ENCODE measurements at regions not wholly inside any gene's neighbourhood (a gene's known extent, or its start where the extent isn't known, plus 50 kb on each side); places are given as distances from the start of the nearest gene placed in this dataset.
A peak's percentile ranks its signal among the peaks of the same experiment; 100 is the strongest.

DNA sequence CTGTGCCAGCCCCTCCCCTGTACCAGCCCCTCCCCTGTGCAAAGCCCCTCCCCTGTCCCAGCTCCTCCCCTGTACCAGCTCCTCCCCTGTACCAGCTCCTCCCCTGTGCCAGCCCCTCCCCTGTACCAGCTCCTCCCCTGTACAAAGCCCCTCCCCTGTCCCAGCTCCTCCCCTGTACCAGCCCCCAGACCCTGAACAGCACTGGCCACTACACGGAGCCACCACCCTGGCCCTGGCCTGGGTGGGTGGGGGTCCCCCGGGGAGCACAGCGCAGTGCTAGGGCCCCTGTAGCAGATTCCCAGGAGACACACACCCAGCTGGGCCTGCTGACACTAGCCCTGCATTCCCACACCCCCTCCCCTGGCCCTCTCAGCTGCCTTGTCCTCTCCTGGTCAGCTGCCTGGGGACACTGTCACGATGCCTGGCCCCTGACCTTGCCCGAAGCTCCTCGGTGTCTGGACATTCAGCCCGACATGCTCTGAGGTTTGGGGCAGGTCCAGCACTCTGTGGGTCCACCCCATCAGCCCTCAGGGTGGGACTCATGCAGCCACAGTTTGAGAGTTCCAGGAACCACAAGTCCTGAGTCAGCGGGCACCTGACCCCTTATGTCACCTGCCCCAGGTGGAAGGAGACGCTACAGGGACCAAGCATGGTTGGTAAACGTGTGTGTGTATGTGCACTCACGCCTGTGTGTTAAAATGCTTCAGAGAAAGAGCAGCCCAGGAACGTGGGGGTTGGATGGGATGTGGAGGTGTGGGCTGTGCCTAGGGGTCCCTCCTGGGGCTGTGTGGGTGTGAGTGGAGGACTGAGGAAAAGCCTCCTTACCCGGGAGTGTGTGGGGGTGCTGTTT, 114.2 kb downstream of the METRNL start:
- TF ChIP-seq, protein P1, sequence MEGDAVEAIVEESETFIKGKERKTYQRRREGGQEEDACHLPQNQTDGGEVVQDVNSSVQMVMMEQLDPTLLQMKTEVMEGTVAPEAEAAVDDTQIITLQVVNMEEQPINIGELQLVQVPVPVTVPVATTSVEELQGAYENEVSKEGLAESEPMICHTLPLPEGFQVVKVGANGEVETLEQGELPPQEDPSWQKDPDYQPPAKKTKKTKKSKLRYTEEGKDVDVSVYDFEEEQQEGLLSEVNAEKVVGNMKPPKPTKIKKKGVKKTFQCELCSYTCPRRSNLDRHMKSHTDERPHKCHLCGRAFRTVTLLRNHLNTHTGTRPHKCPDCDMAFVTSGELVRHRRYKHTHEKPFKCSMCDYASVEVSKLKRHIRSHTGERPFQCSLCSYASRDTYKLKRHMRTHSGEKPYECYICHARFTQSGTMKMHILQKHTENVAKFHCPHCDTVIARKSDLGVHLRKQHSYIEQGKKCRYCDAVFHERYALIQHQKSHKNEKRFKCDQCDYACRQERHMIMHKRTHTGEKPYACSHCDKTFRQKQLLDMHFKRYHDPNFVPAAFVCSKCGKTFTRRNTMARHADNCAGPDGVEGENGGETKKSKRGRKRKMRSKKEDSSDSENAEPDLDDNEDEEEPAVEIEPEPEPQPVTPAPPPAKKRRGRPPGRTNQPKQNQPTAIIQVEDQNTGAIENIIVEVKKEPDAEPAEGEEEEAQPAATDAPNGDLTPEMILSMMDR (IDR thresholded peaks at IDR 0.05), result no peak
- Histone ChIP-seq H3K4me1 (ENCODE audit: low read depth) (no peaks in the 10 kb centered on the region), H3K36me3 (ENCODE audit: low read depth) (no peaks in the 10 kb centered on the region), H3K4me3 (no peak overlapping the region), H3K9me3 (no peaks in the 10 kb centered on the region)
- ATAC-seq (no peak), DNase-seq (peak in 1 of 3 donors; percentile 53)
- intact Hi-C loops (cut with DNase I, micrococcal nuclease), result no loop called here

DNA sequence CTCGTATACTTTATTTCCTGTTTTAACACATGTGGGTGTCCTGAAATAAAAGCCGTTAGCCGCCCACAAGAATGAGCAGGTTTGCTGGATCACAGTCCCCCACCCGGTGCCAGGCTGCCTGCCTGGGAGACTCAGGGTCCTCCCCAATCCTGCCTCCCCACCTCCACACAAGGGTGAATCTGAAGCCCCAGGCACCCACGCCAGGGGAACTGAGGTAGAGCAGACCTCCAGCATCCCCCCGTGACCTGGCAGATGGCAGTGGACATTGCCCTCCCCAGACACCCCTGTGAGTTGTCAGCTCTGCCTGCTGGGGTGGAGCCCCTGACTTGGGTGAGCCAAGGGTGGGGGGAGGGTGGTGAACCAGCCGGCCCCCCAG, 114.8 kb downstream of the METRNL start:
- Histone ChIP-seq H3K36me3 (ENCODE audit: low read depth) (no peaks in the 10 kb centered on the region), H3K9me3 (no peaks in the 10 kb centered on the region), H3K4me1 (ENCODE audit: low read depth) (no peaks in the 10 kb centered on the region), H3K4me3 (no peak overlapping the region)
- TF ChIP-seq, protein P1 (IDR thresholded peaks at IDR 0.05), result no peak
- intact Hi-C loops (cut with DNase I, micrococcal nuclease), result no loop called here
- peak in 1 of 3 donors; percentile 42 for DNase-seq
- no peak for ATAC-seq

DNA sequence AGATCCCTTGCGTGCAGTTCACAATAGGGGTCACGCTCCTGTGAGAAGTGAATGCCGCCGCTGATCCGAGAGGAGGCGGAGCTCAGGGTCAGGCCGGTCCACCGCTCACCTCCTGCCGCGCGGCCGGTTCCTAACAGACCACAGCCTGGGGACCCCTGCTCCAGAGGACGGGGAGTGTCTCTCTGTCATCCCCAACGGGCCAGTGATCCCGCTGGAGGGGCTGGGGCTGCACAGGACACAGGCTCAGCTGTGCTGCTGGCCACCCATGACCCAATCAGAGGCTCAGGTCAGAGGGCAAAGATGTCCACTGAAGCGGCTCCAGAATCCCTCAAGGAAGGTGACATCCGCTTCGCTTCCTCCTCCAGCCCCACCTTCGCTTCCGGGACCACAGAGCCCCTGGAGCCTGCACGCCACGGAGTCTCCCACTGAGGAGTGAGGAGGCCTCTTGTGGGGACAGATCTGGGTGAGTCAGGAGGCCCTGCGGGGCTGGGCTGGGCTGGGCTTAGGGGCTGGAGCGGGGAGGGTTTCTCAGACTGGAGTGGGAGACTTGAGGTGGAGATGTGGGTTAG, 115.4 kb downstream of the METRNL start:
- H3K4me3 ChIP-seq, result no peak overlapping the region
- TF ChIP-seq, protein P1 (IDR thresholded peaks at IDR 0.05), result no peak
- no peak for ATAC-seq
- DNase-seq, result peak in 1 of 3 donors; percentile 57
- intact Hi-C loops (cut with DNase I, micrococcal nuclease), result no loop called here
- H3K36me3 ChIP-seq (ENCODE audit: low read depth), result no peaks in the 10 kb centered on the region
- H3K4me1 ChIP-seq (ENCODE audit: low read depth), result no peaks in the 10 kb centered on the region
- no peaks in the 10 kb centered on the region for H3K9me3 ChIP-seq

DNA sequence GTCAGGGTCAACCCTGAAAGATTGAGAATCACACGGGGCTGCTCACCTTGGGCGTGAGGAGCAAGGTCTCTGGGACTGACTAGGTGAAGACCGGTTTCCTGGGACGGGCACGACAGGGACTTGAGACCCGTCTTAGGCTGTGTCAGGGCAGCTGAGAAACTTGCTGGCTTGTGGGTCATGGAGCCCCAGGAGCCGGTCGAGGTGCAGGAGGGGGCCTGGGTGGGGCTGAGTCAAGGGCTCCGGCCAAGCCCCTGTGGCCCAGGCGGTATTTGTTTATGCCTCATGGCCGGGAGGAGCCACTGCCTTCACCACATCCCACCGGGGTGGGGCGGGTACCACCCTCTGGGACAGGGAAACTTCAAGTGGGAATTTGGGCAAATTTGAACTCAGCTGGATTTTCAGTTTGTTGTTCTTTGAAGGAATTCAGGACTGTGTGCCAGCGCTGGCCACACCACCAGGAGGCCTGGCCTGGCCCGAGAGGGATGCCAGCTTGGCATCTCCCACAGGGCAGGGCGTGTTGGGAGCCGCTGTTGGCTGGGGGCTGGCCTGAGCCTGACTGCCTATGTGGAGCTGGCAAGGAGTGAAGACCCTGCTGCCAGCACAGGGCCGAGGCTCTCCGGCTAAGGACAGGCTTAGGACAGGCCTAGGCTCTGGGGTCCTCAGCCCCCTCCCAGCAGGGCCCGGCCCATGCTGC, 116.1 kb downstream of the METRNL start:
- DNase-seq, result peak in 1 of 3 donors; percentile 62
- intact Hi-C loops (cut with DNase I, micrococcal nuclease), result no loop called here
- no peak for ATAC-seq
- TF ChIP-seq, protein P1 (IDR thresholded peaks at IDR 0.05), result no peak
- H3K4me3 ChIP-seq, result no peak overlapping the region
- no peaks in the 10 kb centered on the region for H3K4me1 ChIP-seq (ENCODE audit: low read depth)
- no peaks in the 10 kb centered on the region for H3K36me3 ChIP-seq (ENCODE audit: low read depth)
- H3K9me3 ChIP-seq, result no peaks in the 10 kb centered on the region

DNA sequence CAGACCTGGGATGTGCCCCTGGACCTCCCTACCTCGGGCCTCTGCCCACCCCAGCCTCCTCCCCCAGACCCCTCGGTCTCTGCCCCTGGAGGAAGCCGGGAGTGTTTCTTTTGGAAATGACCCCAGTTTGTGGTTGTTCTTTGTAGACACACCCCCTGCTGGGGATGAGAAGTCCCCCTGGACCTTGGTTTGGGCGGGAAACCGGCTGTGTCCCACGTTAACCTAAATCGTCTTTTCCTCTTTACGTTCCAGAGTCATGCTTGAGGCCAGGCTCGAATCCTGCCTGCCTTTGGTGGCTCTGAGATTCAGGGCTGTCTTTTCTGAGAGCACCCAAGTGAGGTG, 116.6 kb downstream of the METRNL start:
- no peak for ATAC-seq

More for the DNA sequence above, 116.6 kb downstream of the METRNL start:
- H3K4me1 ChIP-seq (ENCODE audit: low read depth), result no peaks in the 10 kb centered on the region
- intact Hi-C loops (cut with DNase I, micrococcal nuclease), result no loop called here
- TF ChIP-seq, protein P1 (IDR thresholded peaks at IDR 0.05), result no peak
- peak in 2 of 3 donors; percentile 2 to 47 for DNase-seq
- H3K4me3 ChIP-seq, result no peak overlapping the region
- no peaks in the 10 kb centered on the region for H3K9me3 ChIP-seq
- no peaks in the 10 kb centered on the region for H3K36me3 ChIP-seq (ENCODE audit: low read depth)
